ENCODE measurements at regions not wholly inside any gene's neighbourhood (a gene's known extent, or its start where the extent isn't known, plus 50 kb on each side); places are given as distances from the start of the nearest gene placed in this dataset.

GRCh38 chr10:43898592-43898991 lies 249.9 kb upstream of the ZNF32 start:
- no peak for TF ChIP-seq CTCF (IDR thresholded peaks at IDR 0.05 in 8 of 11, conservative IDR thresholded peaks at IDR 0.05 in 3 of 11)
- TF ChIP-seq POLR2A (IDR thresholded peaks at IDR 0.05): no peak
